ENCODE measurements at regions not wholly inside any gene's neighbourhood (a gene's known extent, or its start where the extent isn't known, plus 50 kb on each side); places are given as distances from the start of the nearest gene placed in this dataset.
"Not testable (repeated sequence)": the region's sequence is repeated elsewhere in the genome, so short reads cannot be mapped to it uniquely, and the experiment has no call there.

- no peak overlapping the region for H3K4me3 ChIP-seq
- no peaks in the 10 kb centered on the region for H3K27me3 ChIP-seq
- WGBS, 4 donors = 94 to 97% (median 96%) methylated on average over 12 to 28 of the region's 28 CpGs
- H3K4me1 ChIP-seq (replicated peaks in 1 of 2) = no peaks in the 10 kb centered on the region
- no peak for DNase-seq
- TF ChIP-seq POLR2A (IDR thresholded peaks at IDR 0.05) (no peak), CTCF (IDR thresholded peaks at IDR 0.05) (no peak)
- H3K9me3 ChIP-seq (replicated peaks in 1 of 3) = no peaks in the 10 kb centered on the region
- H3K36me3 ChIP-seq (replicated peaks in 1 of 2) = no peaks in the 10 kb centered on the region
- no peak overlapping the region for H3K27ac ChIP-seq
- intact Hi-C loops (cut with DNase I) = no loop called here
These were observed 56.0 kb upstream of the ZNF195 start for GRCh38 chr11:3434976-3435375.

- intact Hi-C loops (cut with DNase I); DNase-seq; H3K4me3 ChIP-seq; H3K36me3 ChIP-seq (replicated peaks in 1 of 2); H3K27ac ChIP-seq; H3K4me1 ChIP-seq (replicated peaks in 1 of 2); H3K9me3 ChIP-seq (replicated peaks in 1 of 3); H3K27me3 ChIP-seq: not testable (repeated sequence)
- WGBS, 4 donors = 22 to 28% (median 27%) methylated on average over 6 of the region's 6 CpGs
These were observed 50.2 kb upstream of the ZNF195 start for GRCh38 chr11:3429191-3429590.

Small RNA genes in the stretch of these regions (small RNA-seq; reads per million reads assigned to genes)
- 0 reads per million in 2 donors for gene SNRPCP5
